Endothelial cell of umbilical vein (primary cell): ENCODE measurements at regions not wholly inside any gene's neighbourhood (a gene's known extent, or its start where the extent isn't known, plus 50 kb on each side); places are given as distances from the start of the nearest gene placed in this dataset.

Source experiments
- BruUV-seq: library from RNA; stranded (reverse); fragments of 400-500 nt; replicated peaks from 2 replicates; lab custom pipeline; 2021; lab: Mats Ljungman, UMichigan
- CTCF ChIA-PET: fragments of 300-600, 350-600 bp; sonication (Branson Sonifier 250); formaldehyde crosslinking; loops from one replicate; lab custom pipeline; 2021; ENCODE audit warnings: antibody characterized with exemption, inconsistent platforms; lab: Charles Lee
- POLR2A ChIA-PET: fragments of 300-600, 350-600 bp; sonication (Branson Sonifier 250); formaldehyde crosslinking; loops from one replicate; lab custom pipeline; 2021; ENCODE audit warnings: antibody characterized with exemption, inconsistent platforms; lab: Charles Lee
- DNase-seq: peaks from one replicate; pipeline ENCODE4 v3.0.0-alpha.2; 2011; ENCODE audit warnings: low read depth, low spot score
- FAIRE-seq: peaks from 2 replicates; lab custom pipeline; 2011; peaks lifted over from hg19 to GRCh38; lab: Jason Lieb, UNC
- H2AFZ ChIP-seq: 2 replicates; pipeline ENCODE4 v1.6.0; 2012; ENCODE audit warnings: low read depth, low read length, control low read depth, inconsistent platforms
- H3K27ac ChIP-seq: 2 replicates; pipeline ENCODE4 v1.5.1; 2011; ENCODE audit warnings: low read depth, mild to moderate bottlenecking, control low read depth, low read length, moderate library complexity; ENCODE audit not compliant: insufficient read depth
- H3K27me3 ChIP-seq, 2 experiments: 2 replicates each; pipeline versions ENCODE4 v1.6.0 to v1.6.1; 2011; ENCODE audit warnings: low read length in 2 of 2, mixed read lengths in 1 of 2; ENCODE audit not compliant: control insufficient read depth in 2 of 2, insufficient read depth in 2 of 2
- H3K36me3 ChIP-seq, 2 experiments: 2 replicates in 1 of 2; 3 replicates in 1 of 2; pipeline ENCODE4 v1.5.1; 2011; ENCODE audit warnings: low read length in 2 of 2, mild to moderate bottlenecking in 1 of 2, moderate library complexity in 1 of 2; ENCODE audit not compliant: control insufficient read depth in 2 of 2, insufficient read depth in 2 of 2; ENCODE audit errors: extremely low read depth in 1 of 2
- H3K4me1 ChIP-seq: 3 replicates; pipeline ENCODE4 v1.5.1; 2011; ENCODE audit warnings: mild to moderate bottlenecking, low read length; ENCODE audit not compliant: control insufficient read depth, insufficient read depth; ENCODE audit errors: extremely low read depth
- H3K4me2 ChIP-seq: 2 replicates; pipeline ENCODE4 v1.6.1; 2011; ENCODE audit warnings: low read length, control low read depth, mixed read lengths; ENCODE audit not compliant: insufficient read depth
- H3K4me3 ChIP-seq, 3 experiments: fragments of 200-600 bp in 1 of 3; sonication (generic), shearing (Covaris generic) in 1 of 3; replicated peaks in 1 of 3; 2 replicates each; pipeline ENCODE4 v1.5.1; 2011 to 2016; ENCODE audit warnings: control low read depth in 3 of 3, low read length in 3 of 3, mild to moderate bottlenecking in 2 of 3, inconsistent platforms in 1 of 3, low read depth in 1 of 3, moderate library complexity in 1 of 3; ENCODE audit not compliant: insufficient read depth in 1 of 3
- H3K79me2 ChIP-seq: 2 replicates; pipeline ENCODE4 v1.6.0; 2012; ENCODE audit warnings: low read length, inconsistent platforms; ENCODE audit not compliant: control insufficient read depth, insufficient read depth
- H3K9ac ChIP-seq: replicated peaks from 2 replicates; pipeline ENCODE3; 2011; ENCODE audit warnings: low read length, control low read depth; ENCODE audit not compliant: insufficient read depth; ENCODE audit errors: extremely low read depth
- H3K9me1 ChIP-seq: replicated peaks from 3 replicates; pipeline ENCODE4 v1.6.0; 2011; ENCODE audit warnings: mild to moderate bottlenecking, low read length; ENCODE audit not compliant: control insufficient read depth, insufficient read depth; ENCODE audit errors: extremely low read depth
- H3K9me3 ChIP-seq: replicated peaks from 2 replicates; pipeline ENCODE4 v1.5.1; 2012; ENCODE audit warnings: low read length, inconsistent platforms; ENCODE audit not compliant: control insufficient read depth, insufficient read depth
- H4K20me1 ChIP-seq: replicated peaks from 2 replicates; pipeline ENCODE3; 2011; ENCODE audit warnings: mild to moderate bottlenecking, low read length; ENCODE audit not compliant: control insufficient read depth, insufficient read depth; ENCODE audit errors: extremely low read depth
- CTCF ChIP-seq, 2 donors: IDR thresholded peaks; 1 replicate in 1 of 2; 2 replicates in 1 of 2; pipeline ENCODE4 v1.5.1; 2011; ENCODE audit warnings: low read length in 2 of 2, mild to moderate bottlenecking in 2 of 2, moderate library complexity in 2 of 2, control low read depth in 1 of 2, inconsistent platforms in 1 of 2, low read depth in 1 of 2; ENCODE audit not compliant: insufficient read depth in 1 of 2; ENCODE audit errors: extremely low read depth in 1 of 2
- EZH2 ChIP-seq: IDR thresholded peaks from 2 replicates; pipeline ENCODE4 v1.6.1; 2012; ENCODE audit warnings: borderline replicate concordance, low read depth, mild to moderate bottlenecking, moderate library complexity, low read length, inconsistent platforms; ENCODE audit not compliant: severe bottlenecking
- FOS ChIP-seq: IDR thresholded peaks from 2 replicates; pipeline ENCODE4 v1.6.1; 2011; ENCODE audit warnings: mild to moderate bottlenecking, low read length, moderate library complexity, borderline replicate concordance; ENCODE audit not compliant: insufficient read depth
- GATA2 ChIP-seq: IDR thresholded peaks from 2 replicates; pipeline ENCODE4 v1.7.0; 2011; ENCODE audit warnings: low read depth, mild to moderate bottlenecking, moderate library complexity, mixed read lengths, low read length; ENCODE audit not compliant: insufficient read length, insufficient read depth
- JUN ChIP-seq: IDR thresholded peaks from 2 replicates; pipeline ENCODE4 v1.6.1; 2011; ENCODE audit warnings: borderline replicate concordance, low read depth; ENCODE audit not compliant: insufficient read length, insufficient read depth
- MYC ChIP-seq: IDR thresholded peaks from one replicate; pipeline ENCODE4 v1.6.1; 2011; ENCODE audit warnings: mild to moderate bottlenecking, low read depth, low read length
- POLR2A ChIP-seq: IDR thresholded peaks from 2 replicates; pipeline ENCODE4 v1.6.1; 2012; ENCODE audit warnings: low read depth, mild to moderate bottlenecking, control low read depth, low read length
- POLR2AphosphoS5 ChIP-seq: IDR thresholded peaks from 2 replicates; pipeline ENCODE4 v1.6.1; 2012; ENCODE audit warnings: low read depth, mild to moderate bottlenecking, control low read depth, low read length, moderate library complexity; ENCODE audit not compliant: insufficient read depth
- dilution Hi-C: fragments of 300-500 bp; cut with MboI; formaldehyde crosslinking; loops from one replicate; pipeline ENCODE4 v1.15.0; 2019; ENCODE audit warnings: low sequenced_read_pairs; ENCODE audit not compliant: extremely low pct_ligation_motif_present
- intact Hi-C: fragments of 100-400 bp; cut with micrococcal nuclease; formaldehyde crosslinking; loops from one replicate; pipeline ENCODE4 v1.10.0; 2022
- TF ChIP-seq, protein P1 (sequence below): IDR thresholded peaks from 2 replicates; pipeline ENCODE4 v1.6.1; 2011; ENCODE audit not compliant: insufficient read depth, insufficient read length

DNA sequence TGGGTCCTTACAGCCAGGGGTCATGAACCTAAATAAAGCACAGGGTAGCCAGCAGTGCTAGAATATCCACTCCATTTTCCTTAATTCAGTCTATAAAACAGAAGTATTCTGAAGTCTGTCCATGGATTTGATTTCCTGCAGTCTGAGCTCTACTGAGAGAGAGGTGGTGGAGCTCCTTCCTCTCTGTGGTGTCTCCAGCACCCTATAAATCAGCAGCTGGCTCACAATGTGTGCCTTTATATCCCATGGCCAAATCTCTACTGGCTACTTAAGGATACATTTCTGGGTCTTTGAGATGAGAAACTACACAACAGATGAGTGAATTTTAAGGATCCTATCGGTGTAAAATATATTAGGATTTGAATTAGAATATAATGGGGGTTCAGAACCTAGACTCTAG, 339.9 kb upstream of the RBMS3 start:
- CTCF ChIA-PET, result no interaction called here

More for the DNA sequence above, 339.9 kb upstream of the RBMS3 start:
- DNase-seq, result no peak
- BruUV-seq, result no TSS peak
- TF ChIP-seq POLR2A, result no peak
- no peak for TF ChIP-seq CTCF (IDR thresholded peaks at IDR 0.05; ENCODE audit: extremely low read depth in 1 of 2, insufficient read depth in 1 of 2, low read depth in 1 of 2, low read length in 2 of 2)
- no peak for TF ChIP-seq GATA2
- TF ChIP-seq FOS, result no peak
- no peak for TF ChIP-seq EZH2
- no peak for TF ChIP-seq MYC
- no peak for TF ChIP-seq JUN
- TF ChIP-seq, protein P1, sequence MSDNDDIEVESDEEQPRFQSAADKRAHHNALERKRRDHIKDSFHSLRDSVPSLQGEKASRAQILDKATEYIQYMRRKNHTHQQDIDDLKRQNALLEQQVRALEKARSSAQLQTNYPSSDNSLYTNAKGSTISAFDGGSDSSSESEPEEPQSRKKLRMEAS, result no peak
- no peak for TF ChIP-seq POLR2AphosphoS5
- POLR2A ChIA-PET, result no interaction called here
- Histone ChIP-seq H3K9me3 (no peaks in the 10 kb centered on the region), H3K27me3 (no peaks in the 10 kb centered on the region), H3K9ac (no peak overlapping the region), H2AFZ (no peak overlapping the region), H3K4me3 (no peak overlapping the region), H3K4me2 (no peak overlapping the region), H3K36me3 (no peaks in the 10 kb centered on the region), H3K9me1 (no peaks in the 10 kb centered on the region), H3K4me1 (no peaks in the 10 kb centered on the region), H3K79me2 (no peaks in the 10 kb centered on the region), H4K20me1 (no peaks in the 10 kb centered on the region), H3K27ac (no peak overlapping the region)
- dilution Hi-C loops, result no loop called here
- no peak for FAIRE-seq
- intact Hi-C loops, result no loop called here
